ENCODE measurements at regions not wholly inside any gene's neighbourhood (a gene's known extent, or its start where the extent isn't known, plus 50 kb on each side); places are given as distances from the start of the nearest gene placed in this dataset.

DNA sequence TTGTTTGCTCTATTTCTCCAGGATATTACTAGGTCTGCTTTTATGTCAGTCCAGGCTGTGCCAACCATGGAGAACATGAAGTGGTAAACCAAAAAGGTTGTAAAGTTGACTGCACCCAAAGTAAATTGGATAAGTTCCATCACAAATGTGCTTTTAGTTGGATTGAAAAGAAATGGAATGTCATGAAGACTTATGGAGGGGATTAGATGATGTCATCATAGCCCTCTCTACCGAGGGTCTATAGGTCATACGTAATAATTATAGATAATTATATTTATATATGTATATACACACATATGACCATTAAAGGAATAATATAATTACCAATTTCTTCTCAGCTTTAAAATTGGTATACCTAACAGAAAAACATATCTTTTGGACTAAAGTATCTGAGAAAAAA is 714.9 kb downstream of the NOVA1 start:
- TF ChIP-seq POLR2A (IDR thresholded peaks at IDR 0.05; ENCODE audit: low read length) (no peak), GATA1 (IDR thresholded peaks at IDR 0.05; ENCODE audit: low read depth, low read length) (no peak)
